ENCODE measurements at regions not wholly inside any gene's neighbourhood (a gene's known extent, or its start where the extent isn't known, plus 50 kb on each side); places are given as distances from the start of the nearest gene placed in this dataset.

DNA sequence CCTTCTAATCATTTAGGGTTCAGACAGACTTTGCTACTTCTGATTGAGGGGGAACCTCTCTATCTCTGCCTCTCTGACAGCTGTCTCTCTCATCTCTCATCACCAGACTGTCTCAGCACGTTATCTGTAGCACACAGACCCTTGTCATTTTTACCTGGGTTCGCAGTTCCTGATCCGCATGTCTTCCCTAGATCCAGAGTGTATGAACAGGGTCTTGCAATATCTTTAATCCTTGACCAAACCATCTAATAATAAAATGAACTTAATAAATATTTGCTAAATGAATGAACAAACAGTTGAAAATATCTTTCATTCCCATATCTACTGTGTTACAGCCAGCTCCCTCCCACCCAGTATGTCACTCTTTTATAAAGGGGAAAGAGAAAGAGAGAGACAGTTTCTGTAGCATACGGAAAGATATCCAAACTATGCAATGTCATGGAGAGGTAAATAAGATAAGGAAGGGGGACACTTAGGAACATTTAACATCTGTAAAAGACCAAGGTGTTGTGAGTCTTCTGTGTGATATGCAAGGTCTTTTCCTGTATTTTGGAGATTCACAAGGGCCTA, 507.6 kb downstream of the SUCLG1 start:
- TF ChIP-seq CTCF (IDR thresholded peaks at IDR 0.05) = no peak
- TF ChIP-seq POLR2A (IDR thresholded peaks at IDR 0.05) = no peak

Data from testis (tissue), 2 donors.